AG09309 (cell line): ENCODE measurements at regions not wholly inside any gene's neighbourhood (a gene's known extent, or its start where the extent isn't known, plus 50 kb on each side); places are given as distances from the start of the nearest gene placed in this dataset.

Experiments
- DNase-seq: peaks from one replicate; pipeline ENCODE4 v3.0.0-alpha.2; 2010; ENCODE audit warnings: low read depth
- H3K4me3 ChIP-seq: 2 replicates; pipeline ENCODE4 v1.5.1; 2011; ENCODE audit warnings: mild to moderate bottlenecking, low read depth, low read length, moderate library complexity; ENCODE audit not compliant: control insufficient read depth
- TF ChIP-seq, protein P1 (sequence below): IDR thresholded peaks from 2 replicates; pipeline ENCODE4 v1.5.1; 2011; ENCODE audit warnings: mild to moderate bottlenecking, low read depth, low read length, inconsistent platforms; ENCODE audit not compliant: insufficient read depth, control insufficient read depth; ENCODE audit errors: missing control alignments

- H3K4me3 ChIP-seq: no peak overlapping the region
- no peak for DNase-seq
- TF ChIP-seq, protein P1, sequence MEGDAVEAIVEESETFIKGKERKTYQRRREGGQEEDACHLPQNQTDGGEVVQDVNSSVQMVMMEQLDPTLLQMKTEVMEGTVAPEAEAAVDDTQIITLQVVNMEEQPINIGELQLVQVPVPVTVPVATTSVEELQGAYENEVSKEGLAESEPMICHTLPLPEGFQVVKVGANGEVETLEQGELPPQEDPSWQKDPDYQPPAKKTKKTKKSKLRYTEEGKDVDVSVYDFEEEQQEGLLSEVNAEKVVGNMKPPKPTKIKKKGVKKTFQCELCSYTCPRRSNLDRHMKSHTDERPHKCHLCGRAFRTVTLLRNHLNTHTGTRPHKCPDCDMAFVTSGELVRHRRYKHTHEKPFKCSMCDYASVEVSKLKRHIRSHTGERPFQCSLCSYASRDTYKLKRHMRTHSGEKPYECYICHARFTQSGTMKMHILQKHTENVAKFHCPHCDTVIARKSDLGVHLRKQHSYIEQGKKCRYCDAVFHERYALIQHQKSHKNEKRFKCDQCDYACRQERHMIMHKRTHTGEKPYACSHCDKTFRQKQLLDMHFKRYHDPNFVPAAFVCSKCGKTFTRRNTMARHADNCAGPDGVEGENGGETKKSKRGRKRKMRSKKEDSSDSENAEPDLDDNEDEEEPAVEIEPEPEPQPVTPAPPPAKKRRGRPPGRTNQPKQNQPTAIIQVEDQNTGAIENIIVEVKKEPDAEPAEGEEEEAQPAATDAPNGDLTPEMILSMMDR: no peak
These were observed 284.7 kb downstream of the TRIB2 start for GRCh38 chr2:13001408-13001807.

GRCh38 chr2:13002536-13003331 is 286.0 kb downstream of the TRIB2 start:
- TF ChIP-seq, protein P1: no peak
- no peak for DNase-seq

DNA sequence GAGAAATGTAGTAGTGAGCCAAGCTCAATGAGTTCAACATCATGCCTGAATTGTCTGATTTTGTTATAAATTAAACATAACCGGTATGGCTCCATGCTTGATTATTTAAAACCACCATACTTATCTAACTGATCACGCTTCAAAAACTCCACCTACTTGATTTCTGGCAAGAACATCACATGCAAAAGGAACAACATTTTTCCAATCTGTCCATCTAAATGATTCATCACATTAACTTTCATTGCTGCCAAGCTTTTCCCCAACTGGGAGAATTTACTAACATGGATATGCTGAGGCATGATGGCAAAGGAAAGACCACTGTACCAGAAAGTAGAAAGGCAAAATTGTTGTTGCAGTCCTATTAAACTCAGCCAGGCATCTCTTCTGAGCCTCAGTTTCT is 286.8 kb downstream of the TRIB2 start:
- no peak for DNase-seq
- H3K4me3 ChIP-seq: no peak overlapping the region
- TF ChIP-seq, protein P1: no peak

More at GRCh38 chr2:13002536-13003331, 286.0 kb downstream of the TRIB2 start:
- H3K4me3 ChIP-seq: no peak overlapping the region

- H3K4me3 ChIP-seq: no peak overlapping the region
- TF ChIP-seq, protein P1: no peak
- DNase-seq: no peak
These were observed 288.3 kb downstream of the TRIB2 start for GRCh38 chr2:13005048-13005447.

DNA sequence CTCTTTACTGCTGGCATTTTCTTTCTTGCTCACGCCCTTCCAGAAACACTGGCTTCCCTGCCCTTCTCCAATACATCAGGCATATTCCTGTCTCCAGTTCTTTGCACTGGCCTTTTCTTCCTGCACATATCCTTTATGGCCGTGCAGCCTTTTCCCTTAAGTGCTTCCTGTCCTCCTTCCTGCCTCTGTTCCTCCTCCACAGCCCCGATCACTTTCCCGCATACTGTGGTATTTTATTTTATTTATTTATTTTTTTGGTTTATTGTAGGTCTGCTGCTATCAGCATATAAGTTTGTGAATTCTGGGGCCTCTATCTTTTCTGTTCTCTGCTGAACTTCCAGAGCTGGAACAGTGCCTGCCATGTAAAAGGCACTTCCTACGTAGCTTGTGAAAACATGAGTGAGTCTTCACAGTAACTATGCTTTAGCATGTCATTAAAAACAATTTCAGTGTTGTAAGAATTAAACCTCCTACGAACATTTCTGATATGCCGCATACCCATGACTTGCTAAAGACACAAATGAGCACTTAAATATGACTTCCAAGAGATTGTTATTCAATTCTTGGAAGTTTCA is 289.1 kb downstream of the TRIB2 start:
- H3K4me3 ChIP-seq: no peak overlapping the region
- DNase-seq: no peak
- TF ChIP-seq, protein P1: no peak

DNA sequence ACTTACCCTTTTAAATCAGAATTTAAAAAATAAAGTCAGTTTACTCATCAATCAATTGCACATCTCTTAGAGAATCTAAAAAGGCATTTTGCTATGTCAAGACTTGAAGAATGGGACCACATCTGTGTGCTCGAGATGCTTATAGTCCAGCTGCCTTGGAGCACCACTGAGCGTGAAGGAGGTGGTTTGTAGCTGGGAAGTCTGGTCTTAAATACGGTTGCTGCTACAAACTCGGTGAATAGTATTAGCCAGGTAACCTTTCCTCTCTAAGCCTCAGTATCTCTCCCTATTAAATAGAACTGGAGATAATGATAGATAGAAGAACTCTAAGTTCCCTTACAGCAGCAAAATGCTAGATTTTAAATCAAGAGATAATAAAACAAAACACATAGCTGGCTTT is 289.7 kb downstream of the TRIB2 start:
- no peak overlapping the region for H3K4me3 ChIP-seq
- TF ChIP-seq, protein P1: no peak
- no peak for DNase-seq
